Prostate gland (tissue), 2 donors: ENCODE measurements at regions not wholly inside any gene's neighbourhood (a gene's known extent, or its start where the extent isn't known, plus 50 kb on each side); places are given as distances from the start of the nearest gene placed in this dataset.

ENCODE experiments used
- POLR2AphosphoS5 ChIP-seq: sonication (generic); formaldehyde crosslinking; IDR thresholded peaks from one replicate; pipeline ENCODE4 v1.6.1; 2017; ENCODE audit warnings: antibody characterized with exemption
- TF ChIP-seq, protein P1 (sequence below), 4 experiments: fragments of 200-600 bp in 2 of 4; fragments of 450-650 bp in 2 of 4; sonication (generic) in 2 of 4; IDR thresholded peaks; 1 replicate in 3 of 4; 2 replicates in 1 of 4; pipeline ENCODE4 v1.5.1; 2016 to 2019; ENCODE audit warnings: antibody characterized with exemption in 4 of 4, mild to moderate bottlenecking in 2 of 4, moderate library complexity in 2 of 4

DNA sequence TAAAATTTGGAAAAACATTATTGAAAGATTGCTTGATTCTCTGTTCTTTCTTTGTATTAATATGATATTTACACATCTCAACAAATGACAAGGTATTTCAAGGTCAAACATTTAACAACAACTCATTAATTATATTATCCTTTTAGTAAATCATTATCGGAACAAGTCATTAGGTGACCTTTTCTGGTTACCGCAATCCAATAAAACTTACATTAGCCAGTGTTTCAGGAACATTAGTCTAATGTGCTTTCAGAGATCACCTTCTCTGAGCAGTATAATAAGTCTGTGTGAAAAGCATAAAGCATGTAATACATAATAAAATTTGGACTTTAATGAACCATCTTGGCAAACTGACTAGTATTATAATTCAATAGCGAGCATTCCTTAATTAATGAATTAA, 1466.4 kb downstream of the FAM181B start:
- TF ChIP-seq, protein P1, sequence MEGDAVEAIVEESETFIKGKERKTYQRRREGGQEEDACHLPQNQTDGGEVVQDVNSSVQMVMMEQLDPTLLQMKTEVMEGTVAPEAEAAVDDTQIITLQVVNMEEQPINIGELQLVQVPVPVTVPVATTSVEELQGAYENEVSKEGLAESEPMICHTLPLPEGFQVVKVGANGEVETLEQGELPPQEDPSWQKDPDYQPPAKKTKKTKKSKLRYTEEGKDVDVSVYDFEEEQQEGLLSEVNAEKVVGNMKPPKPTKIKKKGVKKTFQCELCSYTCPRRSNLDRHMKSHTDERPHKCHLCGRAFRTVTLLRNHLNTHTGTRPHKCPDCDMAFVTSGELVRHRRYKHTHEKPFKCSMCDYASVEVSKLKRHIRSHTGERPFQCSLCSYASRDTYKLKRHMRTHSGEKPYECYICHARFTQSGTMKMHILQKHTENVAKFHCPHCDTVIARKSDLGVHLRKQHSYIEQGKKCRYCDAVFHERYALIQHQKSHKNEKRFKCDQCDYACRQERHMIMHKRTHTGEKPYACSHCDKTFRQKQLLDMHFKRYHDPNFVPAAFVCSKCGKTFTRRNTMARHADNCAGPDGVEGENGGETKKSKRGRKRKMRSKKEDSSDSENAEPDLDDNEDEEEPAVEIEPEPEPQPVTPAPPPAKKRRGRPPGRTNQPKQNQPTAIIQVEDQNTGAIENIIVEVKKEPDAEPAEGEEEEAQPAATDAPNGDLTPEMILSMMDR (IDR thresholded peaks at IDR 0.05) = no peak
- no peak for TF ChIP-seq POLR2AphosphoS5
